Cardiac fibroblast (primary cell): ENCODE measurements at regions not wholly inside any gene's neighbourhood (a gene's known extent, or its start where the extent isn't known, plus 50 kb on each side); places are given as distances from the start of the nearest gene placed in this dataset.

Experiments
- DNase-seq, 2 donors: peaks; one replicate each; pipeline versions ENCODE4 v3.0.0 to v3.0.0-alpha.2; 2010; ENCODE audit warnings: low read depth in 2 of 2
- H3K4me3 ChIP-seq, 2 donors: replicated peaks in 1 of 2; 1 replicate in 1 of 2; 2 replicates in 1 of 2; pipeline ENCODE4 v1.5.1; 2011; ENCODE audit warnings: low read depth in 2 of 2, low read length in 2 of 2, mild to moderate bottlenecking in 2 of 2, moderate library complexity in 1 of 2
- TF ChIP-seq, protein P1 (sequence below): IDR thresholded peaks from one replicate; pipeline ENCODE4 v1.5.1; 2011; ENCODE audit warnings: low read depth, mild to moderate bottlenecking, low read length, inconsistent platforms

DNA sequence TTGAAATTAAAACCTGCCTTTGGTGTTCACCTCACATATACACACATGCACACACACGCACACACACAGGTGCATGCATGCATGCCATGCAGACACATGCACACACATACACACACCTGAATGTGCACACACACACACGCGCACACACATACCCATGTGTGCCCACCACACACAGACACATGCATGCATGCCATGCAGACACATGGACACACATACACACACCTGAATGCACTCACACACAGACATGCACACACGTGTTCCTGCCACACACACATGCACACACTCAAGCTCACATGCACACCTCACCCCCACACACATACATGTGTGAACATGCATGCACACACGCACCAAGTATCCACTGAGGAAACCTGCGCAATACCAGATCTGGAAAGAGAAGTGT, 136.4 kb downstream of the KLF6 start:
- H3K4me3 ChIP-seq = no peak overlapping the region
- DNase-seq = no peak
- TF ChIP-seq, protein P1, sequence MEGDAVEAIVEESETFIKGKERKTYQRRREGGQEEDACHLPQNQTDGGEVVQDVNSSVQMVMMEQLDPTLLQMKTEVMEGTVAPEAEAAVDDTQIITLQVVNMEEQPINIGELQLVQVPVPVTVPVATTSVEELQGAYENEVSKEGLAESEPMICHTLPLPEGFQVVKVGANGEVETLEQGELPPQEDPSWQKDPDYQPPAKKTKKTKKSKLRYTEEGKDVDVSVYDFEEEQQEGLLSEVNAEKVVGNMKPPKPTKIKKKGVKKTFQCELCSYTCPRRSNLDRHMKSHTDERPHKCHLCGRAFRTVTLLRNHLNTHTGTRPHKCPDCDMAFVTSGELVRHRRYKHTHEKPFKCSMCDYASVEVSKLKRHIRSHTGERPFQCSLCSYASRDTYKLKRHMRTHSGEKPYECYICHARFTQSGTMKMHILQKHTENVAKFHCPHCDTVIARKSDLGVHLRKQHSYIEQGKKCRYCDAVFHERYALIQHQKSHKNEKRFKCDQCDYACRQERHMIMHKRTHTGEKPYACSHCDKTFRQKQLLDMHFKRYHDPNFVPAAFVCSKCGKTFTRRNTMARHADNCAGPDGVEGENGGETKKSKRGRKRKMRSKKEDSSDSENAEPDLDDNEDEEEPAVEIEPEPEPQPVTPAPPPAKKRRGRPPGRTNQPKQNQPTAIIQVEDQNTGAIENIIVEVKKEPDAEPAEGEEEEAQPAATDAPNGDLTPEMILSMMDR = no peak

DNA sequence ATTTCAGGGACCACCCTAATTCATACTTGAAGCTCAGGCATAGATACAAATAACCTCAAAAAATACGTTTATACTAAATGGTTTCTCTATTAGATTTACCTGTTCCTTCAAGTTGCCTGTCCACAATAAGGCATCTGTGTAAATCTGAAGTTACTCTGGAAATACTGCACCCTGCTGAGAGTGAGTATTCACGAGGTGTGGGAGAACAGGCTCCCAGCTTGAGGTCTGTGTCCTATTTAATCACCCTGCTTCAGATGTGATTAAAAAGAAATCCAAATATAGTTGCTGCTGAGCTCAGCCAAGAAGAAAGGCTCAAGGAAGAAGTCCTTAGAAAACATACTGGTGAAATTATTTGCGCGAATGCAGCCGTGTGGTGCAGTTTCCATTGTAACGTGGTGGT, 136.8 kb downstream of the KLF6 start:
- DNase-seq = no peak
- H3K4me3 ChIP-seq = no peak overlapping the region
- TF ChIP-seq, protein P1 = no peak

DNA sequence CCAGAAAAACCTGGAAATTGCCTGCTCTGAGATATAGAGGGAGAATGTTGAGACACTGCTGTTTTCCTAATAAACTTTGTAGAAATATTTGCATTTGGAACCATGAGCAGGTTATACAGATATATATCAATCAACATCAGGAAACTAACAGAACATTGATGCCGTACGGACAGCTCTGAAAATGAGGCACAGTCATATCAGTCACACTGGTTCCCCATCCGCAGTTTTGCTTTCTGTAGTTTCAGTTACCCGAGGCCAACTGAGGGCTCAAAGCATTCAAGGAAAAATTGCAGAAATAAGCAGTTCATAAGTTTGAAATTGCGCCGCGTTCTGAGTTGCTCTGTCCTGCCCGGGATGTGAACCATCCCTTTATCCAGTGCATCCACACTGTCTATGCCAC, 137.9 kb downstream of the KLF6 start:
- DNase-seq = no peak
- H3K4me3 ChIP-seq = no peak overlapping the region
- TF ChIP-seq, protein P1 = no peak

DNA sequence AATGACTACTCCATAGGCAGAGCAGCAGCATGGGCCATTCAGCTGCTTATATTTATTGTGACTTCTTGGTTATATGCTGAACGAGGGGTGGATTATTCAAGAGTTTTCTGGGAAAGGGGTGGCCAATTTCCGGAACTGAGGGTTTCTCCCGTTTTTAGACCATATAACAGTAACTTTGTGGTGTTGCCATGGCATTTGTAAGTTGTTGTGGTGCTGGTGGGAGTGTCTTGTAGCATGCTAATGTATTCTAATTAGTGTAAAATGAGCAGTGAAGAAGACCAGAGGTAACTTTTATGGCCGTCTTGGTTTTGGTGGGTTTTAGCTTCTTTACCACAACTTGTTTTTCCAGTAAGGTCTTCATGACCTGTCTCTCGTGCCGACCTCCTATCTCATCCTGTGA, 139.6 kb downstream of the KLF6 start:
- H3K4me3 ChIP-seq = no peak overlapping the region
- DNase-seq = no peak
- TF ChIP-seq, protein P1 = no peak

DNA sequence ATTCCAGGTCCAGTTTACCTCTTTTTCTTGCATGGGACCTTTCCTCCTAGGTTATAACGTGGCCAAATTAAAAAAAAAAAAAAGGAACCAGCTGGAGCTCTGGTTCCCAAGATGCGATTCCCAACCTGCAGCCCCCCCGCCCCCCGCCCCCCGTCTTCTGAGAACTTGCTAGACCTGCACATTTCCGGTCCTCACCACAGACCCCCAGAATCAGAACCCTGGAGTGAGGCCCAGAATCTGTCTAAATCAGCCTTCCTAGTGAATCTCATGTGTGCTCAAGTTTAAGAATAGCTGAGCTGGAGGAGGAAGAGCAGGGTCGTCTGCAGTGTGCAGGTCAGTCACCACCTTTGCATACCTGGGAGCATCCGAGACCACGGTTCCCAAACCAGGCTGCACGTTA, 144.2 kb downstream of the KLF6 start:
- TF ChIP-seq, protein P1 = no peak
- no peak overlapping the region for H3K4me3 ChIP-seq
- no peak for DNase-seq

DNA sequence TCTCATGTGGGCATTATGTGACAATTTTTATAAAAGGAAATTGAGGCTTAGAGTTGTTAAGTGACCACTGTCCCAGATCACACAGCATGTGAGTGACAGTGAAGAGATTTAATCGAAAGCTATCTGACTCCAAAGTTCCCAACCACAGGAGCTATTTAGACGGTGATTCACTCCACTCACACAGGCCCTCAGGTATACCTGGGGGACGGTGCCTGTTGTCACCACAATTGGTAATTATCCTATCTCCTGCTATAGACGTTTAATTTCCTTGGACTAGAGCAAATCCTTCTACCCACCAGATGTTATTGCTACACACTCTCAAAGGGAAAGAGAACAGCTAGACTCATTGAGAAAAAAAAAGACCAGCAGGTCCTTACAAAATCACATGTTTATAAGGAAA, 145.5 kb downstream of the KLF6 start:
- TF ChIP-seq, protein P1 = no peak
- no peak for DNase-seq
- no peak overlapping the region for H3K4me3 ChIP-seq
